Lower leg skin (tissue), 3 donors: ENCODE measurements at regions not wholly inside any gene's neighbourhood (a gene's known extent, or its start where the extent isn't known, plus 50 kb on each side); places are given as distances from the start of the nearest gene placed in this dataset.

Experiments
- POLR2A ChIP-seq, 2 donors: fragments of 450-650 bp; IDR thresholded peaks; one replicate each; pipeline ENCODE4 v1.6.1; 2016 to 2017; ENCODE audit warnings: antibody characterized with exemption in 2 of 2, mild to moderate bottlenecking in 1 of 2, moderate library complexity in 1 of 2
- TF ChIP-seq, protein P1 (sequence below), 3 donors: fragments of 450-650 bp; IDR thresholded peaks; one replicate each; pipeline ENCODE4 v1.5.1; 2016; ENCODE audit warnings: antibody characterized with exemption in 3 of 3, mild to moderate bottlenecking in 3 of 3, moderate library complexity in 2 of 3

DNA sequence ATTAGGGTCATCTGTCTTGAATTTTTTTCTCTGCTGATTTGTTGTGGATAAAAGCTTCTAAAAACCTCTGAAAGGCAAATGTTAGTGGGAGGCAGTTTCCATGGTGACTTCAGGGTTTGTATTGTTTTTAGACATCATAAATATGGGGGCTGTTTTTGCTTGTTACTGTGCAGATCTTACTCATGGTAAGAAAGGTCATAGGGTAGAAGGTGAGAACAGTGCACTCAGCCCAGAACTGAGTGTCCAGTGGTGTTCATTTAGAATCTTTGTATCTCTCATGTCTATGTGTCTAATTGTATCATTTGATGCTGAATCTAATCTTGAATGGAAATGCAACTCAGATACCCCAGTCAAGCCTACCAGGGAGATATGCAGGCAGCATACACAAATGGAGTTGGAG is 609.8 kb downstream of the ZNF674 start:
- TF ChIP-seq, protein P1, sequence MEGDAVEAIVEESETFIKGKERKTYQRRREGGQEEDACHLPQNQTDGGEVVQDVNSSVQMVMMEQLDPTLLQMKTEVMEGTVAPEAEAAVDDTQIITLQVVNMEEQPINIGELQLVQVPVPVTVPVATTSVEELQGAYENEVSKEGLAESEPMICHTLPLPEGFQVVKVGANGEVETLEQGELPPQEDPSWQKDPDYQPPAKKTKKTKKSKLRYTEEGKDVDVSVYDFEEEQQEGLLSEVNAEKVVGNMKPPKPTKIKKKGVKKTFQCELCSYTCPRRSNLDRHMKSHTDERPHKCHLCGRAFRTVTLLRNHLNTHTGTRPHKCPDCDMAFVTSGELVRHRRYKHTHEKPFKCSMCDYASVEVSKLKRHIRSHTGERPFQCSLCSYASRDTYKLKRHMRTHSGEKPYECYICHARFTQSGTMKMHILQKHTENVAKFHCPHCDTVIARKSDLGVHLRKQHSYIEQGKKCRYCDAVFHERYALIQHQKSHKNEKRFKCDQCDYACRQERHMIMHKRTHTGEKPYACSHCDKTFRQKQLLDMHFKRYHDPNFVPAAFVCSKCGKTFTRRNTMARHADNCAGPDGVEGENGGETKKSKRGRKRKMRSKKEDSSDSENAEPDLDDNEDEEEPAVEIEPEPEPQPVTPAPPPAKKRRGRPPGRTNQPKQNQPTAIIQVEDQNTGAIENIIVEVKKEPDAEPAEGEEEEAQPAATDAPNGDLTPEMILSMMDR (IDR thresholded peaks at IDR 0.05) = no peak
- TF ChIP-seq POLR2A (IDR thresholded peaks at IDR 0.05) = no peak
